ENCODE measurements at regions not wholly inside any gene's neighbourhood (a gene's known extent, or its start where the extent isn't known, plus 50 kb on each side); places are given as distances from the start of the nearest gene placed in this dataset.

GRCh38 chr6:45830441-45831139 lies 185.1 kb downstream of the CLIC5 start:
- DNase-seq (ENCODE audit: low spot score), result no peak

DNA sequence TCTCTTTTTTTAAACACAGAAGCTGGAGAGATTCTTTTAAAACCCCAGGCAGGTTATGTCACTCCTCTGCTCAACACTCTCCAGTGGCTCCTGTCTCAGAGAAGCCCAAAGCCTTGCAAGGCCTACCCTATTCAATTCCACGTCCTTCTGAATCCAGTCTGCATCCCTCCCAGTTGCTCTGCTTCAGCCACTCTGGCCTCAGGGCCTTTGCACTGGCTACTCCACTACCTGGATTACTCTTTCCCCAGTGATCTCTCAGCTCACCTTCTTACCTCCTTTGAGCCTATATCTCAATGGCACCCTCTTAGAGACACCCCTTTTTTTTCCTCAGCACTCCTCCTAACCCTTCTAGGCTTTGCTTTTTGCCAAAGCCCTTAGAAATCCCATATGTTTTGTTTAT lies 185.8 kb downstream of the CLIC5 start:
- no peak for DNase-seq (ENCODE audit: low spot score)

DNA sequence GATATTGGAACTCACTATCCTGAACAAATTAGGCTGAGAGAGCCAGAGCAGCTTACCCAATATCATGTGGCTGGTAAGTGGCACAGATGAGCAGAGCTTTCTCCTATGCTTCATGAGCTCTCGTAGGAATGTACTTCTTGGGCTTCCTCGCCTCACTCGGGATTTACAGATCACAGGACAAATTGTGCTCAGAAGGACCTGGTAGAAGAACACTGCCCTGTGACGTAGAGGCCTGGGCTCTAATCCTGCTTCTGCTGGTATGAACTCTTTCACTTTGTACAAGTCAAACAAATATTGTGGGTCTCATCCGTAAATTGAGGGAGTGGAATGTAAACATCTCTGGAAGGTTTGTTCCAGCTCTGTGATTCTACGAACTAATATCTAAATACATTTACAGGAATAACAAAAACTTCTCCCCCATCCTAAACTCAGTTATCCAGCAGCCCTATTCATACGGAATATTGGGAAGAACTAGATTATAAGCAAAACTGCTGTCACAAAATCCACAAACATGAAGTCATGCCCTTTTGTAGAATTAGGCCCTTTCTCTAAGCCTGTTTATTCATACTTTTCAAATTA lies 187.6 kb downstream of the CLIC5 start:
- DNase-seq (ENCODE audit: low spot score), result no peak

DNA sequence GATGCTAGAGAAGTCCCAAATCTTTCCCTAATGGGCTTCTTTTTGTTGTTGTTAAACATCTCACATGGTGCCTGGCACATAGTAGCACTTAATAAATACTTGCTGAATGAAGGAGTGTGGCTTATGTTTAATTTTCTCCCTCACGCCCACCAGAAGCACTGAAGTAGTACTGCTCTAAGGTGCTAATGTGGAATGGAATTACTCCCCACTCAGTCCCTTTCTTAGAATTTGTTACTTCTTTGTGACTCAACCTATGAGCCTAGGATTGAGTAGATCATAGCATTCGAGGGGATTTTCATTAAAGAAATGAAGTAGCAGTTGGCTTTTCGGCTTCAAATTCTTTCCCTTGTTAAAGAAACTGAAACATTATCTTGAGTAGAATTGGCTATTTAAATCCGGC lies 192.8 kb downstream of the CLIC5 start:
- DNase-seq (ENCODE audit: low spot score), result no peak

GRCh38 chr6:45822246-45822812 lies 193.3 kb downstream of the CLIC5 start:
- no peak for DNase-seq (ENCODE audit: low spot score)

DNA sequence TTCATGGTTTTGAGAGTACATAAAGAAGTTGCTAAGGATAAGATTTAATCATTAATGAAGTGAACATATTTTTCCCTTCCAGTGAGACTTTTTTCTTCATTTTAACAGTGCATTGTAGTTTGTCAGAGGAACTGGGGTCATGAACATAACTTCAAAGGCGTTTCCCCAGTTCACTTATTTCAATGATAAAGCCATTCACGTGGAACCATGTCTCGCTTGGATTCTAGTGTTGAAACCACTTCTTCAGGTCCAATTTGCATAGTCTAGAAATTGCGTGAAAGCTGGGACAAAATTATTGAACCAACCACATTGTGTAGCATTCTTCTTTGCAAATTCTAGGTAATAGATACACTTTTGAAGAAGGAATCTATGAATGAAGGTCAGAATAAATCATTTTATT lies 197.0 kb downstream of the CLIC5 start:
- DNase-seq (ENCODE audit: low spot score), result no peak

DNA sequence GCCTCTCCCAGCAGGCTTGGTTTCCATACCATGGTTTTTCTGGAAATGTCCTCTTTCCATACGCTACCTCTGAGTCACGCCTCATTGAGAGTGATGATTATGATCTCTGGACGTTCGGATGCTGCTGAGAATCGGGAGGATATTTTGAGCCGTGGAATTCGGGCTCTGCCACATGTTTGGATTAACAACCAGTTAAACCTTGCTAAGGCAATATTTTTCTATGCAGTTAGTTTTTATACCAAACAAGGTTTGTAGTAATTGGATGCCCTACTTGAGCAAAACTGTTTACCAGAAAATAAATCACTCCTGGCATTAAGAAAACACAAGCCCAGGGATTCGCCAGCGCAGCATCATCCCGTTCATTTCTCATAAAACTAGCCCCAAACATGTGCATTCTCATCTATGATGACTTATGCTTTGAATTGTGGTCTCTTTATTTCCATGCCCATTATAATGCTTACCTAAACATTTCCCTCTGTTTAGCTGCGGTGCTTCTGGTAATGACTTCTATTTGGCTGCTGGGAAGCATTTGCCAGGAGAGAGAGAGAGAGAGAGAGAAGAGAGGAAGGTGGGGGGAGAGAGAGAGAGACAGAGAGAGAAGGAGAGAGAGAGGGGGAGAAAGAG lies 198.9 kb downstream of the CLIC5 start:
- DNase-seq (ENCODE audit: low spot score), result no peak

DNA sequence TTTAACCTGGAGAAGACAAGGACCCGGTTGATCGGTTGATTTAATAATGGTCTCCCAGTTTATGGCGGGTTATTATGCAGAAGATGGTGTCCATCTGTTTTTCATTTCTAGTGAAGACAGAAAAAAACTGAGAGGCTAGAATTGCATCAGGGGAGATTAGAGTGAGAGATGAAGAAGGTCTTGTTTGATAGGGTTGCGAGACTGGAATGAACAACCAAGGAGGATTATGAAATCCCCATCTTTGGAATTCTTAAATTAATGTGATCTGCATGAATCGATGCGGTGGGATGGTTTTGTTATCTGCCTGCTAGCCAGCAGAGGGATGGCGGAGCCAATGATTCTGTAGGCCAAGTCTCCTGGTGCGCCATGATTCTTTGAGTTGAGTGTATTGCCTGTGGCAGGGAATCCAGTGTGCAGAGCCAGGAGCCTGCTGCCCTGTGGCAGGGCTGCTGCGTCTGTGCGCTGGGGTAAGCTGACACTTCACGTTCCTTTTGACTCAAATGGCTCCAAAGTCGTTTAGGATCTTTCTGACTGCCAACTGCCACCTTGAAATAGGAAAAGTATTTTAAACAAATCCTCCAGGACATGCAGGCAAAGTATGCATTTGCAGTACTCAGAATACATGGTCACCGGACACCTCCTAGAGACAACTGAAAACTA lies 200.1 kb downstream of the CLIC5 start:
- DNase-seq (ENCODE audit: low spot score), result no peak

DNA sequence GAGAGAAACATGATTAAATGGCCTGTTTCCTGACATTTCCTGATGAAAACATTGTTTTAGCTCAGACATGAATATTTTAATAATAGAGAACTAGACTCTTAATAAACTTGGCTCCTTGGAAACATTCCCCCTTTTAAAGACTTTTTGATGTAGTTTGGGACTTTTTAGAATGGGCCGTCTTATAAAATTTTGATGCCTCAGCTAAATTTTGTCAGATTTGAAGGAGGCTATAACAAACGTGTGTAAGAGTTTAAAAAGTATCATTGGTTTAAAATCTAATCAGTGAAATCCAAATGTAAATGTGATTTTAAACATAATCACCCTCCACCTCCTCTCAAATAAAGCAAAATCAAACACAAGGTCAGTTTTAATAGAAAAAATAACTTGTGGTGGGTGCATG lies 200.9 kb downstream of the CLIC5 start:
- DNase-seq (ENCODE audit: low spot score), result no peak

DNA sequence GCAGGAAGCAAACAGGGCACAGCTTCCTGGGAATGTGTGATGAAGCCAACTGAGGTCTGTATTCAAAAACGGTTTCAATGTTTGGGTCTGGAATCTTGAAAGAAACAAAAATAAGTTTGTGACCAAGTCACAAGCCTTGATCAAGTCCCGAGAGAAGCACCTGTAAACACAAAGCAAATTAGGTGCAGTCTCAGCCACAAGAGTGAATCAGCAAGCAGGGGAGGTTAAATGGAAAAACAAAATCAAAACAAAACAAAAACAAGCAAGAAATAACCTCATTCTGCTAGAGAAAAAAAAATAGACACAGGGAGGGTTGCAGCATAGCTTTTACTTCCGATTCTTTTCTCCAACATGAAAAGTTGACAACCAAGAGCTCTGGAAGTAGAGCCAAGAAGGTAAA lies 201.7 kb downstream of the CLIC5 start:
- no peak for DNase-seq (ENCODE audit: low spot score)

- DNase-seq (ENCODE audit: low spot score), result no peak
Observed at GRCh38 chr6:45812922-45813321, 202.7 kb downstream of the CLIC5 start.

GRCh38 chr6:45808917-45809316 lies 206.7 kb downstream of the CLIC5 start:
- no peak for DNase-seq (ENCODE audit: low spot score)

- DNase-seq (ENCODE audit: low spot score), result no peak
Observed at GRCh38 chr6:45808042-45808645, 207.5 kb downstream of the CLIC5 start.

- no peak for DNase-seq (ENCODE audit: low spot score)
Observed at GRCh38 chr6:45807311-45808041, 208.2 kb downstream of the CLIC5 start.

DNA sequence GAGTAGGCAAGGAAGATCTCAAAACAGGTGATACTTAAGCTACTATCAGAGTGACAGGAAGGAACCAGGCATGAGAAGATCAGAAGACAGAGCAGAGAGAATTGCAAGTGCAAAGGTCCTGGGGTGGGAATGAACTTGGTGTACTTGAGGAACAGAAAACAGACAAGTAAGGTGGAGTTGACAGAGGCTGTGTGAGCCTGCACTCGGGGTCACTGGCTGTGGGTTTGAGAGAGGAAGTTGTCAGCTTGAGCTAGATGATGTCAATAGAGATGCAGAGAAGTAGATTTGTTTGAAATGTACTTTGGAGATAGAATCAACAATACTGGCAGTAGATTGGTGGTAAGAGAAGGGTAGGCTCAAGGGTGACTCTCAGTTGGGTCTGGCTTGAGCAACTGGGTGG lies 209.5 kb downstream of the CLIC5 start:
- no peak for DNase-seq (ENCODE audit: low spot score)

GRCh38 chr6:45803071-45803470 lies 212.6 kb downstream of the CLIC5 start:
- DNase-seq (ENCODE audit: low spot score), result no peak

DNA sequence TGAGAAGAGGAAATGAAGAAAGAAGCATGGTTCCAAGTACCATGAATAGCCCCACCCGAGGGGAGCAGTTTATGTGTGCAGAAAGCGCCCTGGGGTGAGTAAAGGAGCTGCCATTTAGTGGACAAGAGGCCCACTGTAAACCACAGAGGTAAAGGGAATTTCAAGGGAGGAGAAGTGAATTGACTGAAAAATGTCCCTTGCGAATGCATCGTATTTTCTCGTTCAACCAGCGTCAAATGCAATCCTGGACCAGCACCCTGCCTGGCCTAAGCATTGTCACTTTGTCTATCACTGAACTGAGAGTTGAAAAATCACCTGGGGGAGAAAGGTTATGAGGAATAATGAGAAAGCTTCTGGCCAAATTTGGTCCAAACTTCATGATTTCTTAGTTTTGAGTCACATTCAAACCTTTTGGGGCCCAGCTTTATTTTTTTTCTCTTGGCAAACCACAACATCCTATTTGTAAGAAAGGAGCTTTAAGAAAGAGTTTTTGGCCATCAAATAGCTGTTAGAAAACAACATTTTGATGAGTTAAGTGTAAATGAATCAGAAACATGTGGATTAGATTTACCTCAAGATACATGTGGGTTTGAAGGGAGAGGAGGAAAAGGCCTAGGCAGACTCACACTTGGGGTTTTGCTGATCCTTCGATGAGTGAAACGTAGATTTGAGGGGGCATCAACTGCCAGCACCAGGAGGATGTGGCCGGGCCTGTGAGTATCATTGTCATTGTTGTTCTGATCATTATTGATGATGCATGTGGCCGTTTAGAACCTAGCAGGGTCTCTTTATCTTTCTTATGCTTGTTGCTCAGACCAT lies 214.0 kb downstream of the CLIC5 start:
- DNase-seq (ENCODE audit: low spot score), result no peak

- no peak for DNase-seq (ENCODE audit: low spot score)
Observed at GRCh38 chr6:45800911-45801310, 214.7 kb downstream of the CLIC5 start.

DNA sequence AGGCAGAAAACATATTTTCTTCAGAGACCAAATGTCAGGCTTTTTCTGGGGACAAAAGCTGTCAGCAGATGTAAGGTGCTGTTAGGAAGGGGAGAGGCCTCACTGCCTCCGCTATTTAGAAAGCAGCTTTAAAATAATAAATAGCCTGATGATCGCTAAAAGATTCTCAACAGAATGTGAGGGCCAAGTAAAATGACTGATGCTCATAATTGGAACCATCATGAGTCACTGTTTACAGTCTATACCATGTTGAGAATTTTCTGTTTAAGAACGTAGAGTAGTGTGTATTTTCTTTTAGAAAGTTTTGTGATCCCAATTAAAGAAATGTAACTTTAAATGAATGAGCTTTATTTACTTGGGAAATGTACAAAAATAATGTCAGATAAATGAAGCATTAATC lies 220.0 kb downstream of the CLIC5 start:
- no peak for DNase-seq (ENCODE audit: low spot score)

GRCh38 chr6:45794465-45794864 lies 221.2 kb downstream of the CLIC5 start:
- DNase-seq (ENCODE audit: low spot score), result no peak
